ENCODE measurements at regions not wholly inside any gene's neighbourhood (a gene's known extent, or its start where the extent isn't known, plus 50 kb on each side); places are given as distances from the start of the nearest gene placed in this dataset.

GRCh38 chr2:13115643-13116042 lies 398.9 kb downstream of the TRIB2 start:
- no peak for TF ChIP-seq CBX5 (CRISPR knock-in tag; IDR thresholded peaks at IDR 0.05; ENCODE audit: borderline replicate concordance)
- TF ChIP-seq CTCF (CRISPR knock-in tag; IDR thresholded peaks at IDR 0.05): no peak

Measured in HepG2 (cell line).